CD4-positive, alpha-beta T cell treated with Interleukin-6 for 4 hours (primary cell): ENCODE measurements at regions not wholly inside any gene's neighbourhood (a gene's known extent, or its start where the extent isn't known, plus 50 kb on each side); places are given as distances from the start of the nearest gene placed in this dataset.
"Not testable (repeated sequence)": the region's sequence is repeated elsewhere in the genome, so short reads cannot be mapped to it uniquely, and the experiment has no call there.

Source experiments
- DNase-seq: peaks from one replicate; pipeline ENCODE4 v3.0.0-alpha.2; 2020; ENCODE audit warnings: mixed read lengths

DNA sequence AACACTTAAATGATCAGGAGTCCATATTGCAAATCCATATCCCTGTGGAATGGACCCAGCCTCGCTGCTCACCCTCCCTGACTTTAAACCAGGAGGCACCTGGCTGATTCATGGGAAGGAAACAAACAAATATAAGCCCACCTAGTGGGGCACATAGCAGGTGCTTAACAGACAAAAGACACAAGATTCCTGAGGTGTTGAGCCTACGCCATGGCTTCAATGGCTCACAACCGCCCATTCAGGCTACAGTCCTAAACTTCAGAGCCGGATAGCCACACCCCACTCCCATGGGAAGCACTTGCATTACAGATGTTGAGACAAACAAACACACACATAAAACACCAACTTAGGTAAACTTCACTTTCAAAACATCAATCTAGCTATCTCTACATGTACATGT lies 359.9 kb downstream of the ICE1 start:
- no peak for DNase-seq

DNA sequence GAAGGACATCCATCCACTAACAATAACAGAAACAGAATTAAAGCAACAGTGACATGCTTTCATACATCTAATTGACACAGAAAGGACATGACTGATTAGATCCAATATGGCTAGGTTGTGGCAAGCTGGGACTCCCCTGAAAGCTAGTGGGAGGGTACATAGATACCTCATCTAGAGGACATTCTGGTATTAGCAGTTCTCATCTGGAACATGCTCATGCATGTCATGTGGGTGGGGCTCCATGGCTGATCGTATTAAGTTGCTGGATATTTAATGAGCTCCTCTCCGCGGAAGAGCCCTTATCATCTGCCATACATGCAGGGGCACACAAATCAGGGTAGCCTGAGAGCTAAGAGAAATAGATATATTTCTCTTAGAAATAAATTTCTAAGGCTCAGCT lies 358.9 kb downstream of the ICE1 start:
- DNase-seq = no peak

DNA sequence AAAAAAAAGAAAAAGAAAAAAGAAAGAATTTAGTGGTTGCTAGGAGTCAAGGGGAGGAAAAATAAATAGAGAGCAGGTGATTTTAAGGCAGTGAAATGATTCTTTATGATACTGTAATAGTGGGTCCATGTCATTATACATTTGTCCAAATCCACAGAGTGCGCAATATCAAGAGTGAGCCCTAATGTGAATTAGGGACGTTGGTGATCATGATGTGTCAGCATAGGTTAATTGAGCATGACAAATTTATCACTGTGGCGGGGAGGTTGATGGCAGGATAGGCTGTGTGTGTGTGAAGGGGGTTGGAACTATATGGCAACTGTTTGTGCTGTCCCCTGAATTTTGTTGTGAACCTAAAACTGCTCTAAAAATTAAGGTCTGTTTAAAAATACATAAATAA lies 357.8 kb downstream of the ICE1 start:
- no peak for DNase-seq

DNA sequence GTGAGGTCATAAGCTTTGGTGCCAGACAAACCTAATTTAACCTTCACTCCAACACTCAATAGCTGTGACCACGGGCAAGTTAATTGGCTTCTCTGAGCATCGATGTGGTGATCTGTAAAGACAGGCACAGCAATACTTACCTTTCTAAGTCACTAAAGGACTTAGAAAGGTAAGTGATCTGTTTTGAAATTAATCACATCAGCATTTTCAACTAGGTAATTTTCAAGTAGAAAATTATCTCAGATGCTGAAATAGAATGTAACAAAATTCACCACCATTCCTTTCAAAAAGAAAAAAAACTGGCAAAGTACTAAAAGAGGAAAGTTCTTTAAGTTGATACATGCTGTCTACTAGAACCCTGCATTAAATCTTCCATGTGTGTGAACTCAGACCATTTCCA lies 354.5 kb downstream of the ICE1 start:
- DNase-seq = no peak

DNA sequence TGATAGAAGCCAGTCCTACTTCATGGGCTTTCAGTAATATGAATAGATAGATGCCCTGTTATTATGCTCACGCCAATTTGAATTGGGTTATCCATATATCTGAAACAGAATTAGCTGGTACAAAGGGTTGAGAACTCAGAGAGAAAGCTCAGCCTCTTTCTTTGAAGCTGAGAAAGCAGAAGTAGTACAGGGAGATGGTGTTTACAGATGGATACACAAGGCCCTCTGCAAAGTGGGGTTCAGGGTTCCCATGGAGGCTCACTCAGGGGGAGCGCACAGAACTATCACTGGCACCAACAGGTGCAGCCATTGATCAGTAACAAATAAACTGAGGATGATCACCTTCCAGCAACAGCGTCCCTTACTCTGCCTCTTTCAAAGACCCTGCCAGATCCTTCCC lies 349.7 kb downstream of the ICE1 start:
- no peak for DNase-seq

DNA sequence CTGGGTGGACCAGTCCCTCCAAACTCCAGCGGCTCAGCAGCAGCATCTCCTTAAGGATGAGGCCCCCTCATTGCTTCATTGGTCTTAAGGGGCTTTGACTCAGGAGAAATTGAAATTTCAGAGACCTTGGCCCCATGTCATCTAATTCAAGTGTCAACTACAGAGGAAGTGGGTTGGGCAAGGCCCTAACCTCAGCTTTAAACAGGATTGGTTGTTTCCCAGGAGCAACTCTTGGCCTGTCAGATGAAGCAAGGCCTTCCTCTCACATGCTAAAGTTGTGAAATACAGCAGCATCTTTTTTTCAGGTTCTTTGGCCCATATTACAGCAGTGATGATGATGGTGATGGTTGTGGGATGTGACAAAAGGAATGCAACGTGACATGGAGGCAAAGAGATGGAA lies 348.3 kb downstream of the ICE1 start:
- DNase-seq = no peak

DNA sequence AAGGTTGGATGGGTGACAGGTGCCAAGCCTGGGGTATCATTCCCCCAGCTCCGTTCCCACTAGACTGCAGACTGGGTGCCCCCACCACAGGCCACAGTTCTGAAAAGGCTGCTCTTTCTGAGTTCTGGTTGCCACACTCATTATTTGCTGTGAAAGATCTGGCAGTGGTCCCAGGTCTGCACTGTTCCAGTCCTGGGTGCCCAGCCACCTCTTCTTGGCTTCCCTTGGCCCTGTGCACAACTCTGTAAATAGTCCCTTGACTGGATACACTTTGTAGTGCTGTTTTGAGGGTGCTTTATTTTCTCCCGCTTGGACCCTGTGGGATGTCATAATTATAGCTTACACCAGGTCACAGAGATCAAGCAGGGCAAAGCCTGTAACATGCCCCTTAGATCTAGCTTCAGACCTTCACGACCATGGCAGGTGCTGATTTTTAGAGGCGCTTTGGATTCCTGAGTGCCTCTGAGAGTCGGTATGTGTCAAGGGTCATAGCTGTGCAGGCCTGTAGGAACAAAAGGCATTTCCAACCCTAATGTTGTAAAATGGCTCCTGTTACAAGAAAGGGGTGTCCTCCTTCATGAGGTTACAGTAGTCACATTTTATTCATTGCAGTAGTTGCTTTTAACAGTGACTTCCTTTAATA lies 344.9 kb downstream of the ICE1 start:
- DNase-seq = no peak

DNA sequence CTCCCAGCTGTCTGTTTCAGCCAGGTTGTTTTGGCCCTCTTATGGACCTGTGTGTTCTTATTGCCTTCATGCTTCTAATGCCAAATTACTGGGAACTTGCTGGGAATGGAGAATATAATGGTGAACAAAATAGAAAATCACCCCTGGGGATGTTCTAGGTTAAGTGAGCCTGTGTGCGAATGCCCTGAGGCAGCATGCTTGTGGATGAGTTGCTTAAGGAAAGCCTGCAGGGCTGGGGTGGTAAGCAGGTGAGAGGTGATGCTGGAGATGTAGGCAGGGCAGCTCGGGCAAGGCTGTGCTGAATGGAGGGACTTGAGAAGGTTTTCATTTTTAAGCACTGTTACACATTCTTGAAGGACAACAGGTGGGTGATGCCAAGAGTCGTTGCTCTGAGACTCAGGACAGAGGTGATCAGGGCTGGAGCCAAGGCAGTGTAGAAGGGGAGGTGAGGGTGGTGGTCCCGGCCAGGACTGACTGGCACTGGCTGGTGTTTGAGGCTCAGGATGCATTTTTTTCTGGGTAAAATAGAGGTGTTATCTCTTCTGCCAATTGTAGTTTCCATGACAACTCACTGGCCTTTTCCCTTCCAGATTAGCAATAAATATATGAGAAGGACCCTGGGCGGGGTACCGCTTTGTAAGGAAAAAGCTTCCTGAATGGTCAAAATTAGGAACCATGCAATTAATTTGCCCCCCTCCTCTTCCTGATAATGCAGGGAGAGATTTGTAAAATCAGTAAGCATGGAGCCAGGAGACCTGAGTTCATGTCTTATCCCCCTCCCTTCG lies 342.8 kb downstream of the ICE1 start:
- DNase-seq = no peak

DNA sequence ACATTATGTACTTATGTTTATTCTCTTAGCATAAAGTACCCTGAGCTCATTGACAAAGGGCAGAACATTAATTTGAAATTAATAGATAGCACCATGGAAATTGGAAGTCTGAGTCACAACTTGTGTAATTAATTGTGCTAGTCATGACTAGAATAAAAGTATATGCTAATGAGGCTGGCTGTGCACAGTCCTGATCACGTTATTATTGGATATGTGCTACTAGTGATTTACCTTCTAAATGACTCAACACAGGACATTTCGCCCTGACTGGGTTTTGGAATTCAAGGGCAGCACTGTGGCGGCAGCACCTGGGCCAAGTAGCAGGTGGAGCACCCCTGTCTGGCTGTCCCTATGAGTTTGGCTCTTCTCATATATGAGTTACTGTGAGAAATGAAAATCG lies 341.8 kb downstream of the ICE1 start:
- no peak for DNase-seq

DNA sequence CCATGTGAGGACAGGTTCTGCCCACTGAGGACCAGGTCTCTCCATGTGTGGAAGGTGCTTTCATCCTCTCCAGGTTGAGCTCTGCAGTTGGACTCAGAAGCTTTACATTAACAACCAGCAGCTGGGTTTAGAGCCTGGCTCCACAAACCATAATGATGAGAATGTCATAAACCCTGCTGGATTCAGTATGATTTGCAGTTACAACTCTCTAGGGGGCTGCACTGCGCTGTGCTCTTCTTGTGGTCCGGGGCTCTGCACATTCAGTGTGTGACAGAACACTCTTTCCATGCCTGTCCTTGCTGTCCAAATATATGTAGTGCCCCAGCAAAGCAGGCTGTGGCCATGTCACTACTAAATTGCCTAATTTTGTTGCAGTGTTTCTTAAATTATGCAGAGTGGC lies 334.3 kb downstream of the ICE1 start:
- no peak for DNase-seq

DNA sequence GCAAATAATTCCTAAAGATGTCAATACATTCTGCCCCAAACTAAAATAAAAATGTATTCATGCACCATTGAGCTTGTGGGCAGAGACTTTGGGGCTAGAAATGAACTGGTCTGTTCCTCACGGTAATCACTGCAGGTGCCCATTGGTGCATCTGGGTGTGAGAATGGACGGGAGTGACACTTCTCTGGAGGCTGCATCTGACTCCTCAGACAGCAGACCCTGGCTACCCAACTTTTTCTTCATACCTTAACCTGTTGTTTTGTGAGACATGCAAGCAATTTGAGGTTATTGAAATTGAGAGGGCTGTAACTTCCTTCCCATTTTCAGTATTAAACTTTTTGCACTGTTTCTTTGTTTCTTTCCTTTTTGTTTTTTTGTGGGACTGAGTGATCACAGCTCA lies 333.4 kb downstream of the ICE1 start:
- no peak for DNase-seq

DNA sequence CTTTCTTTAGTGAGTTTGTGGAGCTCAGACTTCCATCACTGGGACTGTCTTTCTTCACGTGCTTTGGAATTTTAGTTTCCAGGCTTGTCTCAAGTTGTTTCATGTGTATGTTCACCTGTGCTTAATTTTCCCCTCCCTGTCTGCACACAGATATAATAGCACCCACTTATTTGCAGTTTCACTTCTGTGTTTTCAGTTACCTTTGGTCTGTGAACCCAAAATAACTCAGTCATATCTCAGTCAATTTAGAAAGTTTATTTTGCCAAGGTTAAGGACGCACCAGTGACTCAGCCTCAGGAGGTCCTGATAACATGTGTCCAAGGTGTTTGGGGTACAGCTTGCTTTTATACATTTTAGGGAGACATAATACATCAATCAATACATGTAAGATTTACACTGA lies 330.4 kb downstream of the ICE1 start:
- no peak for DNase-seq

DNA sequence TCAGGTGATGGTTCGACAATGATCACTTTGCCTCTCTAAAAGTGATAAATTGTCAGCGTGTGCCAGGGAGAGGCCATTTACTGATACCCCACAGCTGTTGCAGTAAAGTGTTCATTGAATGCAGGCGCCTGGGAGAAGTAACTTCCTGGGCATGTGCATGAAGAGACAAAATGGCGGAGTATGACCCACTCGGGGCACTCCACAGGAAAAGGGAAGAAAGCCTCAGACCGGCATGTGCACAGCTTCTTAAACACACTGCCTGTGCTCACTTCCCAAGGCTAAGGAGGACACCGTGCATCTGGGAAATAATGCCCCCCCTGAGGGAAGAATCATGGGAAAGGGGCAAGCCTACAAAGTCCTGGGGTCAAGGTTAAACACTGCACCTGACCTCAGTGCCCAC lies 329.5 kb downstream of the ICE1 start:
- no peak for DNase-seq

DNA sequence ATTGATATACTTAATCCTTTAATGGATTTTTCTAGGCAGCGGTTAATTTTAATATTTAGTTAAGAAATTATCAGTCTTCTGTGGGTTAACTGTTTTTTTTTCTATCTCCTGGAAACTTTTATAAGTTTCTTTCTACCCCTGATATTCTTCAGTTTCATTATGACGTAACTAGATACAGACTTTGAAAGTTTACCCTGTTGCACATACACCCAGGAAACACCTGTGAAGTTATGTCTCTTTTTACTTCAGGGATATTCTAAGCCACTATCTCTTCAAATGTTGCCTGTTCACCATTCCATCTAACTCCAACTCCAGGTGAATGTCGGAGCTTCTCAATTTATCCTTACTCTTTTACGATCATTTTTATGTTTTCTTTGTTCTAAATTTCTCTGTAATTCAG lies 329.0 kb downstream of the ICE1 start:
- no peak for DNase-seq

DNA sequence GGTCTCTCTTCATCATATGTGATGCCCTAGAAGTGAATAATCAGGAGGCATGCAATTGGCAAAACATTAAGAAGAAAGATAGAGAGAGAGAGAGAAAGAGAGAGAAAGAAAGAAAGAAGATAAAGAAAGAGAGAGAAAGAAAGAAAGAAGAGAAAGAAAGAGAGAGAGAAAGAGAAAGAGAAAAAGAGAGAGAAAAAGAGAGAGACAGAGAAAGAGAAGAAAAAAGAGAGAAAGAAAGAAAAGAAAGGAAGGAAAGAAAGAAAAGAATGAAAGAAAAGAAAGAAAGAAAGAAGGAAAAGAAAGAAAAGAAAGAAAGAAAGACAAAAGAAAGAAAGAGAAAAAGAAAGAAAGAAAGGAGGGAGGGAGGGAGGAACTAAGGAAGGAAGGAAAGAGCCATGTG lies 318.9 kb downstream of the ICE1 start:
- no peak for DNase-seq

DNA sequence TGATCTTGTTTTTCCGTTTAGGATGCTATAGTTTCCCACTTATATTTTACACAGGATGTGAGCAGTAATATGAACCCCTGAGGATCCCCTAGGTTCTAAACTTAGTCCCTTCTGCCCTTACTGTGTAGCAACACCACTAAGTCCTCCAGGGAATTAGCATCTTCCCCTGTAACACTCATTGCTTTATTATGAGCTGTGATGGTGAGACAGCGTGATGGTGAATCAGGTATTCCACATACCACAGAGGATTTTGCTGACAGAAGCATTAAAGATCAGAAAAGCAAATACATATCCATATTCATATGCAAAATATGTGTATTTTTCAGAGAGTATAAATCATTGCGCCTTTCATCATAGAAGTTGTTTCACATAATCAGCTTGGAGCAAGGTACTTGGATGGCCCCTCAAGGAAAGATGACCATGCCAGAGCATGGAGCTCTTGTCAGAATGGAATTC lies 317.0 kb downstream of the ICE1 start:
- no peak for DNase-seq

DNA sequence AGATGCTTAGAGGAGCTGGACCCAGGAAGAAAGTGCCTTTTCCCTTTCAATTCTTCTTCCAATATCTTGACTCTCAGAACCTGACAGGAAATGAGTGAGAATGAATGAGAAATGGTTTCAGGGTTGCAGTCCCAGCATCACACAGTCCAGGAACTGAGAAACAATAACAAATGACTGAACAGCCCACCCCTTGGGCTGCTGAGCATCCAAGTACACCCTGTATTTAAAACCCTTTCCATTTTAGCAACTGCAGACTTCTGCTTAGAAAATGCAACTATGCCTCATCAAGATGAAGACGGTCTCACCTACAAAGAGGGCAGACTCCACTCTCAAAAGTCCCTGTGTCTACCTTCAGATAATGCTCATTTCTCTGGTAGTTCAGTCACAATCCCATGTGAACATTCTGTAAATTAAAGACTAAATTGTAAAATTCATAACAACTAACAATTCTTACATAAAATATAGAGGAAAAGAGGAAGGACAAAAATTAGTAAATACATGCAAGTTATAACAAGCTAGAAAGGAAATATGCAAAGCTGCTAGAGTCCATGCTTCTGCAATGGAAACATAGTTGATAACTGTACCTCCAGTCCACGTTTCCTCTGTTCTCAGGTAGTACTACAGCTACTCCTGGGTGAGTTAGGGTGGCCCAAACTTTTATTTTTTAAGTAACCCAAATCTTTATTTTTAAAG lies 316.5 kb downstream of the ICE1 start:
- DNase-seq = no peak

DNA sequence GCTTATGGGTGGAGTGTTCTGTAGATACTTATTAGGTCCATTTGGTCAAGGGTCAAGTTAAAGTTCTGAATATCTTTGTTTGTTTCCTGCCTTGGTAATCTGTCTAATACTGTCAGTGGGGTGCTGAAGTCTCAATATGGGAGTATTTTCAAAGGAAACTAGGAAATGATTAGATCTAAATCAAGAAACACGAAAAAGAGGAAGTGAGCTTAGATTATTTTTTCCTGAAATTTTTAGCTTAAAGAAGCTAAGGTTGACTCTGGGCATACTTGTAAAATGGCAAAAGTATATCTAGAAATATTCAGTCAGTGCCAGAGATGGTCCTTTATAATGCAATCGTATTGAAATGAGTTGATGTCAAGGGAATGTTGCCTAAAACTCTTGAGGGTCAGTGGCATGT lies 313.5 kb downstream of the ICE1 start:
- DNase-seq = no peak

DNA sequence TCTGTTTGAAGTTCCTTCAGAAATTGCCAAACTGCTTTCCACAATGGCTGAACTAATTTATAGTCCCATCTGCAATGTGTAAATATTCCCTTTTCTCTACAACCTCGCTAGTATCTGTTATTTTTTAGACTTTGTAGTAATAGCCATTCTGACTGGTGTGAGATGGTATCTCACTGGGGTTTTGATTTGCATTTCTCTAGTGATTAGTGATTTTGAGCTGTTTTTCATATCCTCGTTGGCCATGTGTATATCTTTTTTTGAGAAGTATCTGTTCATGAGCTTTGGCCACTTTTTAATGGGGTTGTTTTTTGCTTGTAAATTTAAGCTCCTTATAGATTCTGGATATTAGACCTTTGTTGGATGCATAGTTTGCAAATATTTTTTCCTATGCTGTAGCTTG lies 310.6 kb downstream of the ICE1 start:
- DNase-seq = not testable (repeated sequence)

DNA sequence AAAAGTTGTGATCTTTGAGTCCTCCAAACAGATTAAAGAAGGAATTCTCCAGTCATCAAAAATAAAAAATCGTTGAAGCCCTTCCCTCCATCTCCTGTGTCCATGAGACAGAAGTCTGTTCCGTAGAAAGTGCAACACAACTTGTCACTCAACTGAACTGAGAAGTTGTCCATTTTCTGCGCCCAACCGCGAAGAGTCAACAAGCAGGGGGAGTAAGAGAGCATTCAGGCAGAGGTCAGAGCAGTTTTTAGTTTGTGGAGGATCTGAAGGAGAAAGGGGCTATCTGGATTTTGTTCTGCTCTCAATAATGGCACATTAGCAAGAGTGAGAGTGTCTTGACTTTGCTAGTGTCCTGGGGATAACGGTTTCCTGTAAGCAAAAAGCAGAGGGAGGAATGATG lies 303.9 kb downstream of the ICE1 start:
- no peak for DNase-seq

DNA sequence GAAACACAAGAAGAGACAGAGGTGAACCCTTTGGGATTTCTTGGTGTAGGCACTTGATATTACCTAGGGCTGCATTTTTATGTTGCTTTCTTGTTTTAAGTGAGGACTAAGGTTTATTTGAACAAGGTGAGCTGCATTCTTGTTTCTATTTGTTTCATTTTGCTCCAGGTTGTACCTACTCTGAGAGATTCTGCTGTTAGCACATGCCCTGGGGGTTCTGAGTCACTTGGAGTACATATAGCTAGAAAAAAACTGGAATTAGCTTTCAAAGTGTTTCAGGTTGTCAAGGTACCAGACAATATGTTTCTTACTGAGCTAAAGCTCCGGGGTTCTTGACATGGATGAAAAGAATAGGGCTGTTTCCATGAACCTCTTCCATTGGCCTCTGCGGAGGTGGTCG lies 299.4 kb downstream of the ICE1 start:
- no peak for DNase-seq

DNA sequence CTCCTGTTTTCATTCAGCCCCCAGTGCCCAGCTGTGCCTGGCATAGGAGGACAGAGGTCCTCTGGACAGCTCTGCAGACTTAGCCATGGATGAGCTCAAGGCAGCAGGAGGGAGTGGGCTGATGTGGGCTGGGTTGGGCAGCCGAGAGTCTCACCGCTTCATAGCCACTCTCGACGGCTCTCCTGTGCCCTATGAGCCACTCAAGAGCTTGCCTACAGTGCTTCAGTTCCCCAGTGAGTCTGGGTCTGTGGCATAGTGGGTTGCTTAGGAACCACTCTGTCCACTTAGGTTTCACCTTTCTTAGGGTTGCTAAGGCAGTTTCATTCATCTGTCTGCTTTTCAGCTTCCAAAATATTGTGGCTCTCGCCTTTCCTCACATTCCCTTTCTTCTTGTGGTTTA lies 296.8 kb downstream of the ICE1 start:
- no peak for DNase-seq

DNA sequence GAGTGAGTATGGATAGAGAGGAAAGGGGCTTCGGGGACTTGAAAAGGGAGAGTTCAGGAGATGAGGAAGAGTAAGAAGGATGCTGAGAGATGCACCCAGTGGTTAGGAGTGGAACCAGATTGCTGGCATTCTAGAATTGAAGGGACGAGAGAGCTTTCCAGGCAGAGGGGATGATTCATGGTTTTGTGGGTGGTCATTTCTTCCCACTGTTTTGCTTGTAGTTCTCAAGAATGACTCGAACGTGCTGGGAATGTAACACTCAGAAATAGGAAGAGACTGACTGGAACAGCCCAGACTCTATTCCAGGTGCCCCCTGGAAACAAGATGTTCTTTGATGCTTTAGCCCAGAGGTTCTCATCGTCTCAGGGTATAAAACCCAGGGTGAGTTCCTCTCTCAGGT lies 294.2 kb downstream of the ICE1 start:
- no peak for DNase-seq

DNA sequence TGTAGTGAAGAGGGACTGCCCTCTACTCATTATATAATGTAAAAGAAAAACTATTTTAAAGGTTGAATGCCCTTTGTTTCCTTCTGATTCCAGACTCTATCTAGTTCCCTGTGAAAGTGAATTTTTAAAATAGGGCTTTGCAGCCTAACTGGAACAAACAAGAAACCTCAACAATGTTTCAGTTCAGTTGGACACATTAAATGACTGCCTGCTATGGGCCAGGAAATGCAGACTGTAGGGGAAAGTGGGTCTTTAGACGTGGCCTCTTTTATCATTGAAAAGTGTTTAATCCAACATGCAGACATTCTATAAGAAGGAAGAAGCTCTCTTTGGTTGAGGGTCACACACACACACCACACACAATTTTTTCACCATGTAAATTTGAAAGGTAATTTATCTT lies 289.1 kb downstream of the ICE1 start:
- no peak for DNase-seq
